GM12872 (cell line): ENCODE measurements at regions not wholly inside any gene's neighbourhood (a gene's known extent, or its start where the extent isn't known, plus 50 kb on each side); places are given as distances from the start of the nearest gene placed in this dataset.

Experiments used
- TF ChIP-seq, protein P1 (sequence below): IDR thresholded peaks from 3 replicates; pipeline ENCODE4 v1.5.1; 2011; ENCODE audit warnings: low read depth, mild to moderate bottlenecking, low read length, moderate library complexity; ENCODE audit not compliant: insufficient read depth

DNA sequence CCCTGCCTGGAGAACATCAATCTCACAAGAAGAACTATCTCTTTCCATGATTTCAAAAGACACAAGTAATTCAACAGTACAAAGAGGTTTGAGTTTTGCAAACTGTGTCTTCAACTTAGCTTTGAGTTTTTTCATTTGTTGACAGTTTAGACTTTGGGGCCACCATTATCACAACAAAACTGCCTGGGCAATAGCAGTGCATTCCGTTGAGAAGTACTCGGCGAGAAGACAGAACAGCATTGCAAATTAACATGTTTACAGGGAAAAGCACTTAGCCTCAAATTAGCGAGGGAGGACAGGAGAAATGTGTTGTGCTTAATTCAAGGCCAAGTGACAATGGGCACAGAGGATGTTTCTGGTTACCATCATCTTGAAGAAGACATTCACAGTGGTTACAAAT lies 133.2 kb upstream of the MPPED2 start:
- TF ChIP-seq, protein P1, sequence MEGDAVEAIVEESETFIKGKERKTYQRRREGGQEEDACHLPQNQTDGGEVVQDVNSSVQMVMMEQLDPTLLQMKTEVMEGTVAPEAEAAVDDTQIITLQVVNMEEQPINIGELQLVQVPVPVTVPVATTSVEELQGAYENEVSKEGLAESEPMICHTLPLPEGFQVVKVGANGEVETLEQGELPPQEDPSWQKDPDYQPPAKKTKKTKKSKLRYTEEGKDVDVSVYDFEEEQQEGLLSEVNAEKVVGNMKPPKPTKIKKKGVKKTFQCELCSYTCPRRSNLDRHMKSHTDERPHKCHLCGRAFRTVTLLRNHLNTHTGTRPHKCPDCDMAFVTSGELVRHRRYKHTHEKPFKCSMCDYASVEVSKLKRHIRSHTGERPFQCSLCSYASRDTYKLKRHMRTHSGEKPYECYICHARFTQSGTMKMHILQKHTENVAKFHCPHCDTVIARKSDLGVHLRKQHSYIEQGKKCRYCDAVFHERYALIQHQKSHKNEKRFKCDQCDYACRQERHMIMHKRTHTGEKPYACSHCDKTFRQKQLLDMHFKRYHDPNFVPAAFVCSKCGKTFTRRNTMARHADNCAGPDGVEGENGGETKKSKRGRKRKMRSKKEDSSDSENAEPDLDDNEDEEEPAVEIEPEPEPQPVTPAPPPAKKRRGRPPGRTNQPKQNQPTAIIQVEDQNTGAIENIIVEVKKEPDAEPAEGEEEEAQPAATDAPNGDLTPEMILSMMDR, result no peak

DNA sequence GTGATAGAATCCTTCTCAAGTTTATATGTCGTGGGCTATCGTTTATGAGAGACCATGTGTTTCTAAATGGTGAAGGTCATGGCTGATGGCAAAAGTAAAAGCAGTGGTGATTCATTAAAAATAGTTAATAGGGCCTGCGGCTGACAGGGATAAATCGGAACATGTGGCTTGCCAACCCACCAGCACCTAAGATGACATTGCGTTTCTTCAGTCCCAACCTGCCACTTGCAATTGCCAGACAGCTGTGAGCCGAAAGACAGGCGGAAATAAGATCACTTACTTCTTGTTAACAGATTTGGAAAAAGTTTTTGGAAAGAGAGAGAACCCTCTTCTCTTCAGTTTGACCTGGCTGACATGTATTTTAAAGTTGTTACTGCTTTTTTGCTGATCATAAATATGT lies 131.5 kb upstream of the MPPED2 start:
- TF ChIP-seq, protein P1, result no peak

DNA sequence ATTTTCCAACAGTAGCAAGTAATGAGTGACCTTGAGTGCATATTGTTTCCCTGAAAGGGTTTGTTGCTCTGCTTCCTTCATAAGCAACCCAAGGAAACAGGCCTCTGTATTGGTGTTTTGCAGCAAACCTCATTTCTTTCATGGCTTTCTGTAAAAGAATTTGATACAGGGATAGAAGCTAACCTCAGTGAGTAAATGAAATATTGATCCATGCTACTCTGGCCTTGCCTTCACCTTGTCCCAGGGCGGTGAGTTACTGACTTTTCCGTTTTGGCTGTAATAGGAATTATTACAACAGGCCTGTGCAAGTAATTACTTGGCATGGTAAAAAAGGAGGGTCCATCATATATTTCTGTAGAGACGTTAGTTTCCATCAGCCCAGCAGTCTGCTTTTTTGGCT lies 130.9 kb upstream of the MPPED2 start:
- TF ChIP-seq, protein P1, result no peak

DNA sequence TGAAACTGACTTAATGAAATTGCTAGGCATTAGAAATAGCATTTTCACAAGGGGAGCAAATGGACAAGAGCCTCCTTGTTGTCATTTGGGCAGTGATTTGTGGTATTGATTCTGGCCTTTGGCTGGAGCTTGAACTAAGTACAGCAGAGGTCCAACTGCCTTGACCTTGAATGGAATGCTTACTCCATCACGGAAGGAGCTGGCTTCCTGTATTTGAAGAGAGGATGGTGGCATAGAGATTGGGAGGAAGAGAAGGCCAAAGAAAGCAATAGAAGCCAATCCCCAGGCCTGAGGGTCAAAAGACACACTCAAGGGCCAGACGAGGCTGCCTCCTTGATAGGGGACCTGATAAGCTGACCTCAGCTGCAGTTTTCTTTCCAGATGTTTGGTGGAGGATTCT lies 126.6 kb upstream of the MPPED2 start:
- TF ChIP-seq, protein P1, result no peak

DNA sequence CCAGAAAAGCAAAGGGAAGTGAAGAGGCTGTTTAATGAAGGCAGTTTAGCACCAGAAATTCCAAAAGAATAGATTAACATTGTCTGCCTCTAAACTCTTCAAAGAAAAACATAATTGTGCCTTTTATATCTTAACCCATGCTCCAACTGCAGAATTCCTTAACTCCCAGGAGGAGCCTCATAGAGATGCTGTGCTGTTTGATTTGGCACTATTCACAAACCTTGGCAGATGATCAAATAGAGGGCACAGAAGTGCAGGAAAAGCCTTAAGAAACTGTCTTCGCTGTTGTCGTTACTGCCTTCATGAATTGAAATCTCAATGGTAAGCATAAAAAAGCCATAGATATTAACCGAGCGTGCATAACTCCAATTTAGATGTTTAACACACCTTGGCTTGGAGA lies 124.1 kb upstream of the MPPED2 start:
- TF ChIP-seq, protein P1, result no peak

DNA sequence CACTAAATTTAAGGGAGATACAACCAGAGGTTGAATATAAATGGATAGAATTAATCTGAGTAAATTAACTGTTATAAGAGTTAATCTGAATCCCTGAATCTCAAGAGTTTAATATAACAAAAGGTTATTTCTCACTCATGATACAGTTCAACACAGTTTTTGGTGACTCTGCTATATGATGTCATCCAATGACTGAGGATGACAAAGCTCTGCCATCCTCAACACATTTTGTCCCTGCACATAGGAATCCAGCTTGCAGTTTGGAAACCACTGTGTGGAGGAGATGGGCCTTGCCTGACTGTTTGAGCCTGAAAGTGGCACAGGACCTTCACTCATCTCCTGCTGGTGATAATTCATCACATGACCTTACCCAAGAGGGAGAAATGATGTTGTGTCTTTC lies 121.0 kb upstream of the MPPED2 start:
- TF ChIP-seq, protein P1, result no peak

DNA sequence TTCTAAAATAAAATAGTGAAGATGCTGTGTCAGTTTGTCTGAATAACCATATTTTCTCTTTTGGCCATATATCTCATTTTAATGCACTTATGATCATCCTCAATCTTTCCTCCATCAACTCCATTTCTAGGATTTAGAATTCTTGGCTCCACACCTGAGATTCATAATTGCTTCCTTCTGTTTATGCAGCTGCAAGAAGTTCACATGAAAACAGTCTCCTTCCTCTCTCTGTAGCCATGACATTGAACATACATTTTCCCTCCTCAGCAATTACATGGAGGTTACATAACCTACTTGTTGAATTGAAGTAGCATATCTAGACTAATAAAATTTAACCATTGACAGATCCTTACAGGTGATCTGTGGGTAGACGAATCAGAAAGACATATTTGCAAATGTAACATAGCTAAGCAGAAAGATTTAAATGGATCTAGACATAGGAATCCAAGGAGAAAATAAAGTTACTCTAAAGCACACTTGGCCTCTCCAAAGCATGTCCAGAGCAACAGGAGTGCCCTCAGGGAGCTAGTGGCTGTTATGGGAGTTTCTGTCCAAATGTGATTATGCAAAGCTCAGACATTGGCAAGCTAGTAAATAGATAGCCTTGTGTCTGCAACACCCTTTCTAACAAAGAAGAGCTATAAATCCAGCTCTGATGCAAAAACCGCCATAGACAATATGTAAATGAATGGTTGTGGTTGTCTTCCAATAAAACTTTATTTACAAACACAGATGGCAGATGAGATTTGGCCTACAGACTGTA lies 119.9 kb upstream of the MPPED2 start:
- TF ChIP-seq, protein P1, result no peak

DNA sequence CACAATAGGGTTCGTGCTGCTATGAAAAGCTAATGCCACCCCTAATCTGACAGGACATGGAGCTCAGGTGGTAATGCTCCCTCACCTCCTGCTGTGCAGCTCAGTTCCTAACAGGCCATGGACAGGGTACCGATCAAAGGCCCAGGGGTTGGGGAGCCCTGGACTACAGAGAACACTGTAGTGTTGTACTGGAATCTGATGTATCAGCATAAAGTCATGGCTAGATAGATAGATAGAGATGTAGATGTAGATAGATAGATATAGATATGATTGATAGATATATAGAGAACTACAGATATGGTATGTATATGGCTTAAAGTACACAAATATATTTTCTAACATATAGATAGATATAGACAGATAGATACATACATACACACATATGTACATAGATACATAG lies 112.3 kb upstream of the MPPED2 start:
- TF ChIP-seq, protein P1, result no peak
